Mucosa of descending colon (tissue), 3 donors: ENCODE measurements at regions not wholly inside any gene's neighbourhood (a gene's known extent, or its start where the extent isn't known, plus 50 kb on each side); places are given as distances from the start of the nearest gene placed in this dataset.

Source experiments
- ATAC-seq: fragments of 200-7000 bp; cut with Tn5 transposase; one replicate; pipeline ENCODE4 v1.9.1; 2020; ENCODE audit warnings: mild to moderate bottlenecking, moderate library complexity
- DNase-seq, 3 donors: peaks; one replicate each; pipeline ENCODE4 v3.0.0-alpha.2; 2020
- H3K36me3 ChIP-seq: fragments of 200-600 bp; one replicate; pipeline ENCODE4 v1.8.0; 2021; ENCODE audit warnings: low read depth, mild to moderate bottlenecking
- H3K4me1 ChIP-seq: fragments of 200-600 bp; one replicate; pipeline ENCODE4 v1.8.0; 2021; ENCODE audit warnings: low read depth, mild to moderate bottlenecking
- H3K4me3 ChIP-seq: fragments of 200-600 bp; one replicate; pipeline ENCODE4 v1.8.0; 2021; ENCODE audit warnings: mild to moderate bottlenecking
- H3K9me3 ChIP-seq: fragments of 200-600 bp; one replicate; pipeline ENCODE4 v1.8.0; 2021; ENCODE audit warnings: mild to moderate bottlenecking
- intact Hi-C, 2 donors: fragments of 100-400 bp; cut with DNase I in 1 of 2; cut with micrococcal nuclease in 1 of 2; formaldehyde crosslinking; loops; one replicate each; pipeline versions ENCODE4 v1.11.0 to v1.11.1; 2022; cut with DNase I, micrococcal nuclease
- TF ChIP-seq, protein P1 (sequence below): fragments of 200-600 bp; IDR thresholded peaks from one replicate; pipeline ENCODE4 v1.8.0; 2022; ENCODE audit warnings: antibody characterized with exemption, mild to moderate bottlenecking
- donor health status: DM: no; HTN: no; CAD: no; lungs with moderate emphysema.
- donor health status: DM: no; HTN: no; CAD: no.
- donor health status: DM: no; HTN: yes; CAD: no.

- H3K9me3 ChIP-seq: no peaks in the 10 kb centered on the region
- H3K4me3 ChIP-seq: no peak overlapping the region
- ATAC-seq (no peak), DNase-seq (no peak)
- H3K36me3 ChIP-seq: no peaks in the 10 kb centered on the region
- H3K4me1 ChIP-seq: no peaks in the 10 kb centered on the region
- TF ChIP-seq, protein P1, sequence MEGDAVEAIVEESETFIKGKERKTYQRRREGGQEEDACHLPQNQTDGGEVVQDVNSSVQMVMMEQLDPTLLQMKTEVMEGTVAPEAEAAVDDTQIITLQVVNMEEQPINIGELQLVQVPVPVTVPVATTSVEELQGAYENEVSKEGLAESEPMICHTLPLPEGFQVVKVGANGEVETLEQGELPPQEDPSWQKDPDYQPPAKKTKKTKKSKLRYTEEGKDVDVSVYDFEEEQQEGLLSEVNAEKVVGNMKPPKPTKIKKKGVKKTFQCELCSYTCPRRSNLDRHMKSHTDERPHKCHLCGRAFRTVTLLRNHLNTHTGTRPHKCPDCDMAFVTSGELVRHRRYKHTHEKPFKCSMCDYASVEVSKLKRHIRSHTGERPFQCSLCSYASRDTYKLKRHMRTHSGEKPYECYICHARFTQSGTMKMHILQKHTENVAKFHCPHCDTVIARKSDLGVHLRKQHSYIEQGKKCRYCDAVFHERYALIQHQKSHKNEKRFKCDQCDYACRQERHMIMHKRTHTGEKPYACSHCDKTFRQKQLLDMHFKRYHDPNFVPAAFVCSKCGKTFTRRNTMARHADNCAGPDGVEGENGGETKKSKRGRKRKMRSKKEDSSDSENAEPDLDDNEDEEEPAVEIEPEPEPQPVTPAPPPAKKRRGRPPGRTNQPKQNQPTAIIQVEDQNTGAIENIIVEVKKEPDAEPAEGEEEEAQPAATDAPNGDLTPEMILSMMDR: no peak
- intact Hi-C loops: no loop called here
Measured at GRCh38 chr6:170032706-170033309, 258.1 kb downstream of the DLL1 start.

DNA sequence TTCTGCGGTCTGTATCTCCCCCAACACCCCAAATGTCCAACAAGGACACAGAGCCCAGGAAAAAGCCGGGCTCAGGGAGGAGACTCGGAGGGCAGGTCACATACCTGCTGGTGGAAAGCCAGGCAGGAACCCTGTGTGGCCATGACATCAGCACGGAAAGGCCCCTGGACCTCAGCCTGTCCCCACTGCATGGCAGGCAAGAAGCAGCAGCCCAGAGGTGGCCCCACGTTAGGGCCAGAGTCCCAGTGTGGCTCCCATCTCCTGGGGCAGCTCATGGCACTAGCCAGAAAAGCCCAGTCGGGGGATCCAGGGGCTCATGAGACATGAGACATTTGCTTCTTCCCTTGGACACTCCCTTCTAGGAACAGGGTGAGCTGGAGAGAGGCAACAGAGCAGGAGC, 258.7 kb downstream of the DLL1 start:
- Histone ChIP-seq H3K4me3 (no peak overlapping the region), H3K36me3 (no peaks in the 10 kb centered on the region), H3K4me1 (no peaks in the 10 kb centered on the region), H3K9me3 (no peaks in the 10 kb centered on the region)
- TF ChIP-seq, protein P1: no peak
- intact Hi-C loops: no loop called here
- ATAC-seq (no peak), DNase-seq (peak in 1 of 3 donors; percentile 43)

DNA sequence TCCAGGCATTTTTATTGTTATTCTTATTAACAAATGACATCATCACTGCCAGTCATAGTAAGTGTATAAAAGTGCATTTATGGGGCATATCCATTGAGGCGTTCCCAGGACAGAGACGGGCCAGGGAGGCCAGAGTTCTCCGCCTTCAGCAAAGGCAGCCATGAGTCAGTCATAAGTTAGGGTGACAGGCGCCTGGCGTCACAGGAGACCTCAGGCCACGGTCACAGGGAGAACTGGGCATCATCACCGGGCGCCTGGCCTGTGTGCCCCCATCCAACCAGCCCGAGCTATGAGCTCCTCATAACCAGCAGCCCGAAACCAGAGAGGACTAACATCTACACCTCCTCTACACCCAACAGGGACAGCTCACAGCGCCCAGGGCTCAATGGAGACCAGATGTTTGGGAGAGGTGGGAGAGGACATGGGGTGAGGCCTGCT, 259.2 kb downstream of the DLL1 start:
- Histone ChIP-seq H3K4me1 (peaks cover 3% of the 10 kb centered on the region), H3K4me3 (no peak overlapping the region), H3K36me3 (no peaks in the 10 kb centered on the region), H3K9me3 (no peaks in the 10 kb centered on the region)
- intact Hi-C loops: no loop called here
- TF ChIP-seq, protein P1: no peak
- DNase-seq: peak in 1 of 3 donors; percentile 40
- ATAC-seq: no peak

GRCh38 chr6:170030821-170031471, 259.9 kb downstream of the DLL1 start:
- TF ChIP-seq, protein P1: no peak
- intact Hi-C loops: no loop called here
- ATAC-seq: peak; percentile 38

DNA sequence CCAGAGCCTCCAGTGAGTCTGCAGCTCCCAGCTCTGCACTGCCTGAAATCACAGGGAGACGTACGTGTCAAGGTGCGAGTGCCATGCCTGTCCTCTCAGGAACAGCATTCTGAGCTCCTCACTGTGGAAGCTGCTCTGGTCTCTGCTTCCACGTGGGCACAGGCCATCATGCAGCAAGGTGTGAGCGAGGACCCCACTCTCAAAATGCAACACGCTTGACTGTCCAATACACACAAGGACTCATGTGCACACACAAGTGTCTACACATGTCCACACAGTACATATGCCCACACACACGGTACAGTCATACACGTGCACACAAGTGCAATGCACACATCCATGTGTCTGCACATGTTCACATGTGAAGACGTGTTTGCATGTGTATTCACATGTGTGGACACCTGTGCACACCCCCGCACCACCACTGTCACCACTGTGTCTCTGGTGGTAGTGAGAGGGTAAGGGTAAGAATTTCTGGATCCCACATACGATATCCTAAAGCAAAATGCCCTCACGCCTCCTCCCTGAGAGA, 260.5 kb downstream of the DLL1 start:
- TF ChIP-seq, protein P1: no peak
- peaks cover 11% of the 10 kb centered on the region for H3K4me1 ChIP-seq
- H3K4me3 ChIP-seq: no peak overlapping the region
- ATAC-seq: no peak
- intact Hi-C loops: no loop called here
- peak in 2 of 3 donors; percentile 0 to 20 for DNase-seq
- no peaks in the 10 kb centered on the region for H3K36me3 ChIP-seq
- H3K9me3 ChIP-seq: no peaks in the 10 kb centered on the region

More at GRCh38 chr6:170030821-170031471, 259.9 kb downstream of the DLL1 start:
- H3K9me3 ChIP-seq: no peaks in the 10 kb centered on the region
- peak in 2 of 3 donors; percentile 2 to 44 for DNase-seq
- H3K4me1 ChIP-seq: peaks cover 10% of the 10 kb centered on the region
- no peak overlapping the region for H3K4me3 ChIP-seq
- no peaks in the 10 kb centered on the region for H3K36me3 ChIP-seq
